ENCODE measurements at regions not wholly inside any gene's neighbourhood (a gene's known extent, or its start where the extent isn't known, plus 50 kb on each side); places are given as distances from the start of the nearest gene placed in this dataset.

DNA sequence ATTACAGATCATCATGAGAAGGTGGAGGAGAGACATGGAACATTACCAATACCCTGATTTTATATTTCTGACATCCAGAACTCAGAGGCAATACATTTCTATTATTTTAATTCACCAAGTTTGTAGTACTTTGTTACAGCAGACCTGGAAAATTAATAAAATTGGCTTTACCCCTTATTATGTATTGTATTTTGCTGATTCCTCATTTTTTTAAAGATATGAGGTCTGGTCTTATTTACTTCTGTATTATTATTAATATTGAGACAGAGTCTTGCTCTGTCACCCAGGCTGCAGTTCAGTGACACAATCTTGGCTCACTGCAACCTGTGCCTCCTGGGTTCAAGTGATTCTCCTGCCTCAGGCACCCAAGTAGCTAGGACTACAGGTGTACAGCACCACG lies 357.3 kb upstream of the TECRL start:
- Histone ChIP-seq H3K27ac (ENCODE audit: low read depth, low read length, poor library complexity, severe bottlenecking) (no peak overlapping the region), H3K4me1 (ENCODE audit: insufficient read depth, low read length, poor library complexity, severe bottlenecking) (no peaks in the 10 kb centered on the region), H3K4me3 (ENCODE audit: low read depth, low read length, poor library complexity, severe bottlenecking) (no peak overlapping the region), H3K9me3 (ENCODE audit: low read length) (no peaks in the 10 kb centered on the region), H4K20me1 (ENCODE audit: insufficient read depth, low read length) (no peaks in the 10 kb centered on the region), H3K9me2 (ENCODE audit: insufficient read depth, low read length) (no peaks in the 10 kb centered on the region), H3K36me3 (ENCODE audit: insufficient read depth, low read length) (no peaks in the 10 kb centered on the region), H3K79me2 (ENCODE audit: insufficient read depth, low read depth, low read length) (no peaks in the 10 kb centered on the region), H2AFZ (ENCODE audit: low read length) (no peak overlapping the region), H3K4me2 (ENCODE audit: low read length) (no peak overlapping the region)
- TF ChIP-seq CTCF (conservative IDR thresholded peaks at IDR 0.05; ENCODE audit: low read length) (no peak), EZH2phosphoT487 (IDR thresholded peaks at IDR 0.05; ENCODE audit: borderline replicate concordance, low read depth, low read length) (no peak)
- intact Hi-C loops (cut with micrococcal nuclease; ENCODE audit: unreplicated experiment): no loop called here
- no TSS peak for BruUV-seq (replicated peaks)
- CTCF ChIA-PET (ENCODE audit: unreplicated experiment): no interaction called here
- DNase-seq (ENCODE audit: low spot score): no peak
- POLR2A ChIA-PET: no interaction called here

- Histone ChIP-seq H3K4me3 (ENCODE audit: low read depth, low read length, poor library complexity, severe bottlenecking) (no peak overlapping the region), H3K9me2 (ENCODE audit: insufficient read depth, low read length) (0 out of 2 replicates have a peak, but pooled peaks cover 3% of the 10 kb centered on the region), H3K9me3 (ENCODE audit: low read length) (no peaks in the 10 kb centered on the region), H3K79me2 (ENCODE audit: insufficient read depth, low read depth, low read length) (no peaks in the 10 kb centered on the region), H3K36me3 (ENCODE audit: insufficient read depth, low read length) (no peaks in the 10 kb centered on the region), H3K4me2 (ENCODE audit: low read length) (no peak overlapping the region), H3K4me1 (ENCODE audit: insufficient read depth, low read length, poor library complexity, severe bottlenecking) (no peaks in the 10 kb centered on the region), H2AFZ (ENCODE audit: low read length) (no peak overlapping the region), H3K27ac (ENCODE audit: low read depth, low read length, poor library complexity, severe bottlenecking) (no peak overlapping the region), H4K20me1 (ENCODE audit: insufficient read depth, low read length) (no peaks in the 10 kb centered on the region)
- ChIA-PET POLR2A (no interaction called here), CTCF (ENCODE audit: unreplicated experiment) (no interaction called here)
- no peak for TF ChIP-seq EZH2phosphoT487 (IDR thresholded peaks at IDR 0.05; ENCODE audit: borderline replicate concordance, low read depth, low read length)
- intact Hi-C loops (cut with micrococcal nuclease; ENCODE audit: unreplicated experiment): no loop called here
- DNase-seq (ENCODE audit: low spot score): no peak
- BruUV-seq (replicated peaks): no TSS peak
Observed at GRCh38 chr4:64756016-64756415, 346.8 kb upstream of the TECRL start.

GRCh38 chr4:64747919-64748715 lies 338.9 kb upstream of the TECRL start:
- intact Hi-C loops (cut with micrococcal nuclease; ENCODE audit: unreplicated experiment): no loop called here
- H4K20me1 ChIP-seq (ENCODE audit: insufficient read depth, low read length): no peaks in the 10 kb centered on the region
- H3K4me2 ChIP-seq (ENCODE audit: low read length): no peak overlapping the region
- H3K4me3 ChIP-seq (ENCODE audit: low read depth, low read length, poor library complexity, severe bottlenecking): no peak overlapping the region
- no TSS peak for BruUV-seq (replicated peaks)
- ChIA-PET POLR2A (no interaction called here), CTCF (ENCODE audit: unreplicated experiment) (no interaction called here)
- H3K36me3 ChIP-seq (ENCODE audit: insufficient read depth, low read length): no peaks in the 10 kb centered on the region
- H3K79me2 ChIP-seq (ENCODE audit: insufficient read depth, low read depth, low read length): no peaks in the 10 kb centered on the region
- H3K4me1 ChIP-seq (ENCODE audit: insufficient read depth, low read length, poor library complexity, severe bottlenecking): no peaks in the 10 kb centered on the region
- no peaks in the 10 kb centered on the region for H3K9me3 ChIP-seq (ENCODE audit: low read length)
- no peak overlapping the region for H3K27ac ChIP-seq (ENCODE audit: low read depth, low read length, poor library complexity, severe bottlenecking)
- DNase-seq (ENCODE audit: low spot score): no peak
- H2AFZ ChIP-seq (ENCODE audit: low read length): no peak overlapping the region
- TF ChIP-seq CTCF (conservative IDR thresholded peaks at IDR 0.05; ENCODE audit: low read length) (no peak), EZH2phosphoT487 (IDR thresholded peaks at IDR 0.05; ENCODE audit: borderline replicate concordance, low read depth, low read length) (no peak)
- no peaks in the 10 kb centered on the region for H3K9me2 ChIP-seq (ENCODE audit: insufficient read depth, low read length)

Data from OCI-LY7 (cell line).